Osteocyte (in vitro differentiated cells): ENCODE measurements at regions not wholly inside any gene's neighbourhood (a gene's known extent, or its start where the extent isn't known, plus 50 kb on each side); places are given as distances from the start of the nearest gene placed in this dataset.
A peak's percentile ranks its signal among the peaks of the same experiment; 100 is the strongest.

Source experiments
- DNase-seq: peaks from one replicate; pipeline ENCODE4 v3.0.0; 2021; ENCODE audit warnings: mixed read lengths; ENCODE audit not compliant: unreplicated experiment; ENCODE audit errors: extremely low spot score
- H3K27ac Mint-ChIP-seq: one replicate; pipeline ENCODE4 v1.8.0; 2021; ENCODE audit warnings: mild to moderate bottlenecking, mixed read lengths; ENCODE audit not compliant: unreplicated experiment
- H3K27me3 Mint-ChIP-seq: one replicate; pipeline ENCODE4 v1.8.0; 2021; ENCODE audit warnings: mixed read lengths; ENCODE audit not compliant: unreplicated experiment
- H3K36me3 Mint-ChIP-seq: one replicate; pipeline ENCODE4 v1.8.0; 2021; ENCODE audit warnings: mixed read lengths; ENCODE audit not compliant: unreplicated experiment
- H3K4me1 Mint-ChIP-seq: one replicate; pipeline ENCODE4 v1.8.0; 2021; ENCODE audit warnings: mixed read lengths; ENCODE audit not compliant: unreplicated experiment
- H3K4me3 Mint-ChIP-seq: one replicate; pipeline ENCODE4 v1.8.0; 2021; ENCODE audit warnings: mild to moderate bottlenecking, moderate library complexity, mixed read lengths; ENCODE audit not compliant: unreplicated experiment
- H3K9me3 Mint-ChIP-seq: one replicate; pipeline ENCODE4 v1.8.0; 2021; ENCODE audit warnings: mixed read lengths; ENCODE audit not compliant: unreplicated experiment
- CTCF ChIP-seq: fragments of 200-600 bp; sonication (generic); IDR thresholded peaks from 2 replicates; pipeline ENCODE4 v1.5.0; 2021; ENCODE audit warnings: antibody characterized with exemption, mild to moderate bottlenecking, moderate library complexity

GRCh38 chr1:232440325-232441035, 189.5 kb downstream of the SIPA1L2 start:
- H3K4me1 Mint-ChIP-seq = peaks cover 20% of the 10 kb centered on the region
- H3K27ac Mint-ChIP-seq = no peak overlapping the region
- TF ChIP-seq CTCF = no peak
- no peak for DNase-seq
- H3K27me3 Mint-ChIP-seq = no peaks in the 10 kb centered on the region
- no peaks in the 10 kb centered on the region for H3K9me3 Mint-ChIP-seq
- no peak overlapping the region for H3K4me3 Mint-ChIP-seq
- peaks cover 25% of the 10 kb centered on the region for H3K36me3 Mint-ChIP-seq

GRCh38 chr1:232439011-232439410, 190.9 kb downstream of the SIPA1L2 start:
- Mint-ChIP-seq H3K27me3 (no peaks in the 10 kb centered on the region), H3K36me3 (peaks cover 24% of the 10 kb centered on the region), H3K4me1 (peaks cover 25% of the 10 kb centered on the region), H3K4me3 (no peak overlapping the region), H3K27ac (no peak overlapping the region), H3K9me3 (no peaks in the 10 kb centered on the region)
- TF ChIP-seq CTCF = no peak
- no peak for DNase-seq

- H3K9me3 Mint-ChIP-seq = no peaks in the 10 kb centered on the region
- peaks cover 25% of the 10 kb centered on the region for H3K4me1 Mint-ChIP-seq
- no peak for TF ChIP-seq CTCF
- no peak overlapping the region for H3K4me3 Mint-ChIP-seq
- H3K36me3 Mint-ChIP-seq = peaks cover 21% of the 10 kb centered on the region
- H3K27me3 Mint-ChIP-seq = no peaks in the 10 kb centered on the region
- DNase-seq = no peak
- H3K27ac Mint-ChIP-seq = no peak overlapping the region
Observed at GRCh38 chr1:232438476-232438875, 191.5 kb downstream of the SIPA1L2 start.

GRCh38 chr1:232437510-232437909, 192.4 kb downstream of the SIPA1L2 start:
- H3K4me3 Mint-ChIP-seq = no peak overlapping the region
- H3K9me3 Mint-ChIP-seq = no peaks in the 10 kb centered on the region
- no peak for DNase-seq
- H3K27ac Mint-ChIP-seq = no peak overlapping the region
- peaks cover 26% of the 10 kb centered on the region for H3K4me1 Mint-ChIP-seq
- H3K27me3 Mint-ChIP-seq = no peaks in the 10 kb centered on the region
- TF ChIP-seq CTCF = no peak
- H3K36me3 Mint-ChIP-seq = peaks cover 21% of the 10 kb centered on the region

- TF ChIP-seq CTCF = no peak
- Mint-ChIP-seq H3K4me1 (peaks cover 39% of the 10 kb centered on the region), H3K4me3 (no peak overlapping the region), H3K36me3 (peaks cover 17% of the 10 kb centered on the region), H3K27me3 (no peaks in the 10 kb centered on the region), H3K9me3 (no peaks in the 10 kb centered on the region), H3K27ac (peak overlapping the region; percentile 21)
- DNase-seq = no peak
Observed at GRCh38 chr1:232435729-232436128, 194.2 kb downstream of the SIPA1L2 start.
